GM23338 (cell line): ENCODE measurements at regions not wholly inside any gene's neighbourhood (a gene's known extent, or its start where the extent isn't known, plus 50 kb on each side); places are given as distances from the start of the nearest gene placed in this dataset.

ENCODE experiments used
- CREB1 ChIP-seq: fragments of 250-450 bp; sonication (Bioruptor Pico); IDR thresholded peaks from 2 replicates; pipeline ENCODE4 v1.5.0; 2020; ENCODE audit warnings: low read depth, mild to moderate bottlenecking, moderate library complexity
- EZH2 ChIP-seq: fragments of 200-600 bp; sonication (generic); IDR thresholded peaks from one replicate; pipeline ENCODE4 v1.8.0; 2017; ENCODE audit warnings: antibody characterized with exemption, mild to moderate bottlenecking, low read depth; ENCODE audit not compliant: unreplicated experiment
- EZH2phosphoT487 ChIP-seq: fragments of 200-600 bp; sonication (generic); IDR thresholded peaks from one replicate; pipeline ENCODE4 v1.8.1; 2018; ENCODE audit warnings: antibody characterized with exemption; ENCODE audit not compliant: unreplicated experiment
- JUNB ChIP-seq: IDR thresholded peaks from one replicate; pipeline ENCODE4 v1.6.1; 2016; ENCODE audit warnings: antibody characterized with exemption; ENCODE audit not compliant: unreplicated experiment
- POLR2AphosphoS5 ChIP-seq: IDR thresholded peaks from 2 replicates; pipeline ENCODE4 v1.6.1; 2016; ENCODE audit warnings: antibody characterized with exemption, low read depth
- STAT1 ChIP-seq: IDR thresholded peaks from one replicate; pipeline ENCODE4 v1.6.1; 2016; ENCODE audit warnings: antibody characterized with exemption; ENCODE audit not compliant: unreplicated experiment
- ZNF331 ChIP-seq: fragments of 250-450 bp; sonication (Bioruptor Pico); IDR thresholded peaks from 2 replicates; pipeline ENCODE4 v1.5.0; 2020; ENCODE audit warnings: low read depth, mild to moderate bottlenecking, moderate library complexity
- TF ChIP-seq, protein P1 (sequence below), 2 experiments: fragments of 200-600 bp in 1 of 2; sonication (generic) in 1 of 2; conservative IDR thresholded peaks; 2 replicates each; pipeline versions ENCODE4 v1.5.1 to v1.6.1; 2016 to 2017; ENCODE audit warnings: antibody characterized with exemption in 2 of 2, low read depth in 2 of 2, mild to moderate bottlenecking in 2 of 2, moderate library complexity in 1 of 2
- TF ChIP-seq, protein P2 (sequence below): IDR thresholded peaks from one replicate; pipeline ENCODE4 v1.6.1; 2018; ENCODE audit warnings: antibody characterized with exemption; ENCODE audit not compliant: unreplicated experiment
- TF ChIP-seq, protein P3 (sequence below): IDR thresholded peaks from 2 replicates; pipeline ENCODE4 v1.6.1; 2016; ENCODE audit warnings: antibody characterized with exemption

DNA sequence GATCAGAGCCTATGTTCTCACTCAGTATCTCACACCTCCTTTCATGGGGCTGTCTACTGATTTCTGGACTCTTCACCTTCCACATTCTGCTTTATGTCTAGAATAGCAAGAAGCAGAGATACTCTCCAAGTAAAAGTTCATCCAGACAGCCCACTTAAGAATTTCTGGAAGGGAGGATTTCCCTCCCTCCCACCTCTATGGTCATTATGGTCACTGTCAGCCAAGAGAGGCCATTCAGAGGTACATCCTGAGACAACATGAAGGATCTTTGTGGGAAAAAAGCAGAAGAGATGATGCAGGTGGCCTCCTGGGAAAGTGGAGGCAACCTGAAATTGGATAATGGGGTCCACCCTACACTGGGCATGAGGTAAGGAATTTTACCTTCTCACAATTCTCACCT lies 179.5 kb upstream of the ZNF462 start:
- TF ChIP-seq, protein P1, sequence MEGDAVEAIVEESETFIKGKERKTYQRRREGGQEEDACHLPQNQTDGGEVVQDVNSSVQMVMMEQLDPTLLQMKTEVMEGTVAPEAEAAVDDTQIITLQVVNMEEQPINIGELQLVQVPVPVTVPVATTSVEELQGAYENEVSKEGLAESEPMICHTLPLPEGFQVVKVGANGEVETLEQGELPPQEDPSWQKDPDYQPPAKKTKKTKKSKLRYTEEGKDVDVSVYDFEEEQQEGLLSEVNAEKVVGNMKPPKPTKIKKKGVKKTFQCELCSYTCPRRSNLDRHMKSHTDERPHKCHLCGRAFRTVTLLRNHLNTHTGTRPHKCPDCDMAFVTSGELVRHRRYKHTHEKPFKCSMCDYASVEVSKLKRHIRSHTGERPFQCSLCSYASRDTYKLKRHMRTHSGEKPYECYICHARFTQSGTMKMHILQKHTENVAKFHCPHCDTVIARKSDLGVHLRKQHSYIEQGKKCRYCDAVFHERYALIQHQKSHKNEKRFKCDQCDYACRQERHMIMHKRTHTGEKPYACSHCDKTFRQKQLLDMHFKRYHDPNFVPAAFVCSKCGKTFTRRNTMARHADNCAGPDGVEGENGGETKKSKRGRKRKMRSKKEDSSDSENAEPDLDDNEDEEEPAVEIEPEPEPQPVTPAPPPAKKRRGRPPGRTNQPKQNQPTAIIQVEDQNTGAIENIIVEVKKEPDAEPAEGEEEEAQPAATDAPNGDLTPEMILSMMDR (conservative IDR thresholded peaks at IDR 0.05; ENCODE audit: low read depth in 2 of 2): no peak
- TF ChIP-seq EZH2 (no peak), JUNB (no peak), POLR2AphosphoS5 (no peak), CREB1 (CRISPR knock-in tag) (no peak), EZH2phosphoT487 (no peak), ZNF331 (no peak), STAT1 (no peak)
- TF ChIP-seq, protein P2, sequence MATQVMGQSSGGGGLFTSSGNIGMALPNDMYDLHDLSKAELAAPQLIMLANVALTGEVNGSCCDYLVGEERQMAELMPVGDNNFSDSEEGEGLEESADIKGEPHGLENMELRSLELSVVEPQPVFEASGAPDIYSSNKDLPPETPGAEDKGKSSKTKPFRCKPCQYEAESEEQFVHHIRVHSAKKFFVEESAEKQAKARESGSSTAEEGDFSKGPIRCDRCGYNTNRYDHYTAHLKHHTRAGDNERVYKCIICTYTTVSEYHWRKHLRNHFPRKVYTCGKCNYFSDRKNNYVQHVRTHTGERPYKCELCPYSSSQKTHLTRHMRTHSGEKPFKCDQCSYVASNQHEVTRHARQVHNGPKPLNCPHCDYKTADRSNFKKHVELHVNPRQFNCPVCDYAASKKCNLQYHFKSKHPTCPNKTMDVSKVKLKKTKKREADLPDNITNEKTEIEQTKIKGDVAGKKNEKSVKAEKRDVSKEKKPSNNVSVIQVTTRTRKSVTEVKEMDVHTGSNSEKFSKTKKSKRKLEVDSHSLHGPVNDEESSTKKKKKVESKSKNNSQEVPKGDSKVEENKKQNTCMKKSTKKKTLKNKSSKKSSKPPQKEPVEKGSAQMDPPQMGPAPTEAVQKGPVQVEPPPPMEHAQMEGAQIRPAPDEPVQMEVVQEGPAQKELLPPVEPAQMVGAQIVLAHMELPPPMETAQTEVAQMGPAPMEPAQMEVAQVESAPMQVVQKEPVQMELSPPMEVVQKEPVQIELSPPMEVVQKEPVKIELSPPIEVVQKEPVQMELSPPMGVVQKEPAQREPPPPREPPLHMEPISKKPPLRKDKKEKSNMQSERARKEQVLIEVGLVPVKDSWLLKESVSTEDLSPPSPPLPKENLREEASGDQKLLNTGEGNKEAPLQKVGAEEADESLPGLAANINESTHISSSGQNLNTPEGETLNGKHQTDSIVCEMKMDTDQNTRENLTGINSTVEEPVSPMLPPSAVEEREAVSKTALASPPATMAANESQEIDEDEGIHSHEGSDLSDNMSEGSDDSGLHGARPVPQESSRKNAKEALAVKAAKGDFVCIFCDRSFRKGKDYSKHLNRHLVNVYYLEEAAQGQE: no peak
- TF ChIP-seq, protein P3, sequence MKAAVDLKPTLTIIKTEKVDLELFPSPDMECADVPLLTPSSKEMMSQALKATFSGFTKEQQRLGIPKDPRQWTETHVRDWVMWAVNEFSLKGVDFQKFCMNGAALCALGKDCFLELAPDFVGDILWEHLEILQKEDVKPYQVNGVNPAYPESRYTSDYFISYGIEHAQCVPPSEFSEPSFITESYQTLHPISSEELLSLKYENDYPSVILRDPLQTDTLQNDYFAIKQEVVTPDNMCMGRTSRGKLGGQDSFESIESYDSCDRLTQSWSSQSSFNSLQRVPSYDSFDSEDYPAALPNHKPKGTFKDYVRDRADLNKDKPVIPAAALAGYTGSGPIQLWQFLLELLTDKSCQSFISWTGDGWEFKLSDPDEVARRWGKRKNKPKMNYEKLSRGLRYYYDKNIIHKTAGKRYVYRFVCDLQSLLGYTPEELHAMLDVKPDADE: no peak
